ENCODE measurements at regions not wholly inside any gene's neighbourhood (a gene's known extent, or its start where the extent isn't known, plus 50 kb on each side); places are given as distances from the start of the nearest gene placed in this dataset.

- no peak for TF ChIP-seq CTCF (IDR thresholded peaks at IDR 0.05; ENCODE audit: borderline replicate concordance, insufficient read depth, low read depth, low read length)
- H3K4me3 ChIP-seq (ENCODE audit: low read depth, low read length) = no peak overlapping the region
These were observed 60.6 kb downstream of the SCG2 start for GRCh38 chr2:223541546-223541945.

GRCh38 chr2:223542501-223542900 is 59.7 kb downstream of the SCG2 start:
- H3K4me3 ChIP-seq (ENCODE audit: low read depth, low read length) = no peak overlapping the region
- TF ChIP-seq CTCF (IDR thresholded peaks at IDR 0.05; ENCODE audit: borderline replicate concordance, insufficient read depth, low read depth, low read length) = no peak

DNA sequence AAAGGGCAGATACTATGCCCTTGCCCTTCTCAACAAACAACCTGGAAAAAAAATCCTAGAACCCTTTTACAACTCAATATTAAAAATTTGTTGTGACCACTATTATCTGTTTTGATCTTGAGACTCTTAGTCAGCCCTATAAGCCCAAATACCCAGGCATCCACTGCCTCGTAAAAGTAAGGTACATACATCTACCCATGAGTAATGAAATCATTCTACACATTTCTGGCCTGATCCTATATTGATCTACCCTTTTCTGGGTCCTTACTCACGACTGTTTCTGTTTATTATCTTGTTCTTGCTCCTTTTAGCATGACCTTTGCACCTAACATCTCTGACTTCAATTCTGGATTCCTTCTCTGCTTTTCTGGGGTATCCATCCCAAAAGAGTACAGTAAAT is 56.8 kb downstream of the SCG2 start:
- TF ChIP-seq CTCF (IDR thresholded peaks at IDR 0.05; ENCODE audit: borderline replicate concordance, insufficient read depth, low read depth, low read length) = no peak
- H3K4me3 ChIP-seq (ENCODE audit: low read depth, low read length) = no peak overlapping the region

- TF ChIP-seq CTCF (IDR thresholded peaks at IDR 0.05; ENCODE audit: borderline replicate concordance, insufficient read depth, low read depth, low read length) = no peak
- H3K4me3 ChIP-seq (ENCODE audit: low read depth, low read length) = no peak overlapping the region
These were observed 56.3 kb downstream of the SCG2 start for GRCh38 chr2:223545830-223546229.
